ENCODE measurements at regions not wholly inside any gene's neighbourhood (a gene's known extent, or its start where the extent isn't known, plus 50 kb on each side); places are given as distances from the start of the nearest gene placed in this dataset.

DNA sequence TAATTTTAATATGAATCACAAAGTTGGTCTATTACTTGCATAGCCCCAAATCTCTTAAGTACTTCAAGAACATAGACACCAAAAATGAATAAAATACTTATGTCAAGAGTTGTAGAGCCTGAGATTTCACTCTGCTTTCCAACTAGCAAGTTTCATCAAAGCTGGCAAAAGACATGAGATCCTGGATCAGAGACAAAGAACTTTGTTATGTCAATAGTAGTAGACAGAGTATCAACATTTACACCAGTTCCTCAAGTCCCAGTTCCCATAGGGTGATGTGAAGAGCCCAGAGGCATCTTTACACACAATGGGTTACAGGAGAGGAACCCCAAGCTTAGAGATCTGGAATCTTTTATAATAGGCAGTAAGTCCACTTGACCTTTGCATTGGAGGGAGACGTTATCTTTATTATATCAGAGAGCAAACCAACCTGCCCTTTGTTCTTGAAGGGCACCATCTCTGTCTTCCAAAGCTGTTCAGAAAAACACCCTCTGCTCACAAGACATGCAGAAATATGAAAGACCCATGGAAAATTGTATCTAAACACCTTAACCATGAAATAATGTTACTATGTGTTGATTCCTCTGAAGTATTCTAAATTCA lies 174.4 kb upstream of the GALNT2 start:
- Histone ChIP-seq H3K36me3 (replicated peaks in 1 of 2; ENCODE audit: control insufficient read depth in 1 of 2, insufficient read depth in 2 of 2, low read length in 1 of 2) (no peaks in the 10 kb centered on the region), H2AFZ (ENCODE audit: low read depth) (no peak overlapping the region), H3K4me3 (ENCODE audit: low read depth in 2 of 2, low read length in 1 of 2) (no peak overlapping the region), H3K9me2 (no peaks in the 10 kb centered on the region), H4K20me1 (ENCODE audit: insufficient read depth) (no peaks in the 10 kb centered on the region), H3K4me1 (ENCODE audit: control insufficient read depth in 1 of 2, insufficient read depth in 2 of 2, low read depth in 1 of 2, low read length in 1 of 2) (peaks cover 0 to 14% of the 10 kb centered on the region in 2 experiments; a peak in 1 of 4 replicates), H3K4me2 (no peak overlapping the region), H3K79me2 (ENCODE audit: insufficient read depth) (no peaks in the 10 kb centered on the region), H3F3A (replicated peaks; ENCODE audit: insufficient read depth) (no peaks in the 10 kb centered on the region), H3K9me3 (no peaks in the 10 kb centered on the region), H3K9ac (no peak overlapping the region), H3K27ac (ENCODE audit: low read depth in 2 of 2, low read length in 1 of 2) (no peak overlapping the region), H3K27me3 (ENCODE audit: insufficient read depth) (no peaks in the 10 kb centered on the region)
- ChIA-PET CTCF (interaction anchor here (1.1 kb wide), 1 partner anchor 44 kb away, joined by 3 read pairs; no protein-coding TSS in a partner anchor), POLR2A (no interaction called here)
- WGBS (ENCODE audit: low lambda C conversion rate): 25% methylated on average over 1 of the region's 1 CpG
- DNase-seq: no peak
- TF ChIP-seq, protein P1, sequence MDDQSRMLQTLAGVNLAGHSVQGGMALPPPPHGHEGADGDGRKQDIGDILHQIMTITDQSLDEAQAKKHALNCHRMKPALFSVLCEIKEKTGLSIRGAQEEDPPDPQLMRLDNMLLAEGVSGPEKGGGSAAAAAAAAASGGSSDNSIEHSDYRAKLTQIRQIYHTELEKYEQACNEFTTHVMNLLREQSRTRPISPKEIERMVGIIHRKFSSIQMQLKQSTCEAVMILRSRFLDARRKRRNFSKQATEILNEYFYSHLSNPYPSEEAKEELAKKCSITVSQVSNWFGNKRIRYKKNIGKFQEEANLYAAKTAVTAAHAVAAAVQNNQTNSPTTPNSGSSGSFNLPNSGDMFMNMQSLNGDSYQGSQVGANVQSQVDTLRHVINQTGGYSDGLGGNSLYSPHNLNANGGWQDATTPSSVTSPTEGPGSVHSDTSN (IDR thresholded peaks at IDR 0.05): no peak
- TF ChIP-seq EP300 (IDR thresholded peaks at IDR 0.05; ENCODE audit: borderline replicate concordance in 1 of 2, low read depth in 1 of 2, low read length in 1 of 2) (no peak), TAF1 (IDR thresholded peaks at IDR 0.05; ENCODE audit: borderline replicate concordance, low read depth, low read length) (no peak), FOXJ3 (CRISPR knock-in tag; IDR thresholded peaks at IDR 0.05) (no peak), EZH2phosphoT487 (IDR thresholded peaks at IDR 0.05; ENCODE audit: borderline replicate concordance, low read depth) (no peak)
- TF ChIP-seq, protein P2, sequence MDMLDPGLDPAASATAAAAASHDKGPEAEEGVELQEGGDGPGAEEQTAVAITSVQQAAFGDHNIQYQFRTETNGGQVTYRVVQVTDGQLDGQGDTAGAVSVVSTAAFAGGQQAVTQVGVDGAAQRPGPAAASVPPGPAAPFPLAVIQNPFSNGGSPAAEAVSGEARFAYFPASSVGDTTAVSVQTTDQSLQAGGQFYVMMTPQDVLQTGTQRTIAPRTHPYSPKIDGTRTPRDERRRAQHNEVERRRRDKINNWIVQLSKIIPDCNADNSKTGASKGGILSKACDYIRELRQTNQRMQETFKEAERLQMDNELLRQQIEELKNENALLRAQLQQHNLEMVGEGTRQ (IDR thresholded peaks at IDR 0.05; ENCODE audit: borderline replicate concordance, low read depth, low read length): no peak
- TF ChIP-seq, protein P3, sequence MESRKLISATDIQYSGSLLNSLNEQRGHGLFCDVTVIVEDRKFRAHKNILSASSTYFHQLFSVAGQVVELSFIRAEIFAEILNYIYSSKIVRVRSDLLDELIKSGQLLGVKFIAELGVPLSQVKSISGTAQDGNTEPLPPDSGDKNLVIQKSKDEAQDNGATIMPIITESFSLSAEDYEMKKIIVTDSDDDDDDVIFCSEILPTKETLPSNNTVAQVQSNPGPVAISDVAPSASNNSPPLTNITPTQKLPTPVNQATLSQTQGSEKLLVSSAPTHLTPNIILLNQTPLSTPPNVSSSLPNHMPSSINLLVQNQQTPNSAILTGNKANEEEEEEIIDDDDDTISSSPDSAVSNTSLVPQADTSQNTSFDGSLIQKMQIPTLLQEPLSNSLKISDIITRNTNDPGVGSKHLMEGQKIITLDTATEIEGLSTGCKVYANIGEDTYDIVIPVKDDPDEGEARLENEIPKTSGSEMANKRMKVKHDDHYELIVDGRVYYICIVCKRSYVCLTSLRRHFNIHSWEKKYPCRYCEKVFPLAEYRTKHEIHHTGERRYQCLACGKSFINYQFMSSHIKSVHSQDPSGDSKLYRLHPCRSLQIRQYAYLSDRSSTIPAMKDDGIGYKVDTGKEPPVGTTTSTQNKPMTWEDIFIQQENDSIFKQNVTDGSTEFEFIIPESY (IDR thresholded peaks at IDR 0.05; ENCODE audit: borderline replicate concordance, low read depth): no peak

DNA sequence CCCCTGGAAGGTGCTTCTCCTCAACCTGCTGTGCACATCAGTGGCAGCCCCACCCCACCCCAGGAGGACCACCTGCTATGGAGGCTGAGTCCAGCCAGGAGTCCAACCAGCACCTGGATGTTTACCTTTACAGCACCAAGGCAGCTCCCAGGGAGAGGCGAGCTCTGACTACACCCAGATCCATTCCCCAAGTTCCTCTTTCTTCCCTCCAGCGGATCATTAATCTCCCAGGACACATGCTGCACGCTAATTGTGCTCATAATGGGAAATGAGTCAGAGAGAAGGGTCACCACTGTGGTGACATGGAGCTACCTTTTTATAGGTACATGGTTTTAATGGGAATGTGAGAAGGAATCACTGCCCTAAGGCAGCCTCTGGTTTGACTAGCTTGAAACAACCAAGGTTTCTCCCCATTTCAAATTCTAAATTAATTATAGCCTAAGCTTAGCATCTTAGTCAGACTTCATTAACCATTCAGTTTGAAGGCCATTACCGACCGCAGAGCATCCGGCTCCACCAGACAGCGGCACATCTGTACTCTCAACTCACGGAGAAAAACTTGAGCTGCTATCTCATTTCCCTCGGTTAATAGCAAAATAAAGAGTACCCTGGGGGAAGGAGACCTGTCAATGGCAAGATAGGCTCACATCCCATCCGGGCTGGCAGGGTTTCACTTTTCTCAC lies 173.1 kb upstream of the GALNT2 start:
- peak; percentile 57 for DNase-seq
- 17% methylated on average over 10 of the region's 10 CpGs for WGBS (ENCODE audit: low lambda C conversion rate)

More for the DNA sequence above, 173.1 kb upstream of the GALNT2 start:
- Histone ChIP-seq H3K9ac (no peak overlapping the region), H3K9me2 (no peaks in the 10 kb centered on the region), H4K20me1 (ENCODE audit: insufficient read depth) (no peaks in the 10 kb centered on the region), H3K4me1 (ENCODE audit: control insufficient read depth in 1 of 2, insufficient read depth in 2 of 2, low read depth in 1 of 2, low read length in 1 of 2) (peaks cover 0 to 15% of the 10 kb centered on the region in 2 experiments; a peak in 1 of 4 replicates), H3K9me3 (no peaks in the 10 kb centered on the region), H3K27me3 (ENCODE audit: insufficient read depth) (no peaks in the 10 kb centered on the region), H3K4me3 (ENCODE audit: low read depth in 2 of 2, low read length in 1 of 2) (no peak overlapping the region; a peak in 1 of 4 replicates), H2AFZ (ENCODE audit: low read depth) (no peak overlapping the region), H3K4me2 (no peak overlapping the region), H3F3A (replicated peaks; ENCODE audit: insufficient read depth) (no peaks in the 10 kb centered on the region), H3K79me2 (ENCODE audit: insufficient read depth) (no peaks in the 10 kb centered on the region), H3K36me3 (replicated peaks in 1 of 2; ENCODE audit: control insufficient read depth in 1 of 2, insufficient read depth in 2 of 2, low read length in 1 of 2) (no peaks in the 10 kb centered on the region), H3K27ac (ENCODE audit: low read depth in 2 of 2, low read length in 1 of 2) (peak overlapping the region in 1 of 2 experiments; percentile 80; a peak in 2 of 4 replicates)
- TF ChIP-seq MXI1 (IDR thresholded peaks at IDR 0.05; ENCODE audit: low read depth, low read length) (no peak), RCOR1 (IDR thresholded peaks at IDR 0.05; ENCODE audit: low read length) (peak; percentile 75; the same call in 1 of the 2 replicates), RAD21 (IDR thresholded peaks at IDR 0.05; ENCODE audit: low read length) (peak; percentile 21), EZH2phosphoT487 (IDR thresholded peaks at IDR 0.05; ENCODE audit: borderline replicate concordance, low read depth) (no peak), EP300 (IDR thresholded peaks at IDR 0.05; ENCODE audit: borderline replicate concordance in 1 of 2, low read depth in 1 of 2, low read length in 1 of 2) (peak in 1 of 2 experiments; percentile 76; a peak in 1 of 4 replicates), GATA2 (CRISPR knock-in tag; IDR thresholded peaks at IDR 0.05) (peak; percentile 45; the same call in 1 of the 2 replicates)
- ChIA-PET POLR2A (interaction anchor here (1.4 kb wide), 1 partner anchor 29 kb away, joined by 4 read pairs; no protein-coding TSS in a partner anchor), CTCF (interaction anchor here (1.1 to 1.6 kb wide), 2 partner anchors 15 to 45 kb away, joined by 3 to 5 read pairs; no protein-coding TSS in a partner anchor)

Data from SK-N-SH (cell line).